Cardiac muscle cell (in vitro differentiated cells and primary cell): ENCODE measurements at regions not wholly inside any gene's neighbourhood (a gene's known extent, or its start where the extent isn't known, plus 50 kb on each side); places are given as distances from the start of the nearest gene placed in this dataset.

Experiments used
- DNase-seq, 2 donors: peaks; one replicate each; pipeline versions ENCODE4 v3.0.0 to v3.0.0-alpha.2; 2010 to 2017; ENCODE audit warnings: low read depth in 1 of 2, low spot score in 1 of 2
- H3K27ac ChIP-seq: fragments of 200-600 bp; sonication (generic); 2 replicates; pipeline ENCODE4 v1.5.1; 2016
- H3K27me3 ChIP-seq: fragments of 200-600 bp; sonication (generic); 2 replicates; pipeline ENCODE4 v1.6.0; 2016; ENCODE audit warnings: control low read depth
- H3K36me3 ChIP-seq: fragments of 200-600 bp; sonication (generic); 2 replicates; pipeline ENCODE4 v1.5.1; 2016; ENCODE audit warnings: control low read depth
- H3K4me1 ChIP-seq: fragments of 200-600 bp; sonication (generic); 2 replicates; pipeline ENCODE4 v1.8.1; 2017; ENCODE audit warnings: low read depth, mild to moderate bottlenecking, mixed run types
- H3K4me3 ChIP-seq: fragments of 200-600 bp; sonication (generic); 2 replicates; pipeline ENCODE4 v1.5.1; 2016; ENCODE audit warnings: mild to moderate bottlenecking
- H3K9me3 ChIP-seq: fragments of 200-600 bp; sonication (generic); 2 replicates; pipeline ENCODE4 v1.5.1; 2017; ENCODE audit warnings: low read depth, mild to moderate bottlenecking, control low read depth
- TF ChIP-seq, protein P1 (sequence below): IDR thresholded peaks from 2 replicates; pipeline ENCODE4 v1.5.1; 2012; ENCODE audit warnings: low read depth, mild to moderate bottlenecking, low read length

- Histone ChIP-seq H3K36me3 (no peaks in the 10 kb centered on the region), H3K27ac (no peak overlapping the region), H3K9me3 (no peaks in the 10 kb centered on the region), H3K4me1 (no peaks in the 10 kb centered on the region), H3K27me3 (no peaks in the 10 kb centered on the region), H3K4me3 (no peak overlapping the region)
- peak in 1 of 2 donors; percentile 16 for DNase-seq
- TF ChIP-seq, protein P1, sequence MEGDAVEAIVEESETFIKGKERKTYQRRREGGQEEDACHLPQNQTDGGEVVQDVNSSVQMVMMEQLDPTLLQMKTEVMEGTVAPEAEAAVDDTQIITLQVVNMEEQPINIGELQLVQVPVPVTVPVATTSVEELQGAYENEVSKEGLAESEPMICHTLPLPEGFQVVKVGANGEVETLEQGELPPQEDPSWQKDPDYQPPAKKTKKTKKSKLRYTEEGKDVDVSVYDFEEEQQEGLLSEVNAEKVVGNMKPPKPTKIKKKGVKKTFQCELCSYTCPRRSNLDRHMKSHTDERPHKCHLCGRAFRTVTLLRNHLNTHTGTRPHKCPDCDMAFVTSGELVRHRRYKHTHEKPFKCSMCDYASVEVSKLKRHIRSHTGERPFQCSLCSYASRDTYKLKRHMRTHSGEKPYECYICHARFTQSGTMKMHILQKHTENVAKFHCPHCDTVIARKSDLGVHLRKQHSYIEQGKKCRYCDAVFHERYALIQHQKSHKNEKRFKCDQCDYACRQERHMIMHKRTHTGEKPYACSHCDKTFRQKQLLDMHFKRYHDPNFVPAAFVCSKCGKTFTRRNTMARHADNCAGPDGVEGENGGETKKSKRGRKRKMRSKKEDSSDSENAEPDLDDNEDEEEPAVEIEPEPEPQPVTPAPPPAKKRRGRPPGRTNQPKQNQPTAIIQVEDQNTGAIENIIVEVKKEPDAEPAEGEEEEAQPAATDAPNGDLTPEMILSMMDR = no peak
Measured at GRCh38 chr15:69807721-69808120, 290.0 kb downstream of the TLE3 start.

DNA sequence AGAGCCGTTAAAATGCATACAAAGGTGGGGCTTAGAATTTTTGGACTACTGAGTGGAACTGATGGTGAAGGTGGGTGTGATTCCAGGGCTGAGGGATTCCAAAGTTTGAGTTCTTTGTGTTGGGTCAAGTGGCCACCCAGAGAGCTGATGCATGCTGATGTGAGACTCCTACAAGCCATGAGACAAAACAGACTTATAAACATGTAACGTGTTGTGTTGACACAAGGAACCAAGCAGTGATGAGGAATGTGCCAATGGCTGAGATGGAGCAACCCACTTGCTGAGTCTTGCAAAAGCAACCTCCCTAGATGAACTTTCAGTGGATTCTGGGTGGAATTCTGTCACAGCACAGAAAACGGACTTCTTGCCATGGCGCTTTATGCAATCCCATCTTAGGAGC is 289.0 kb downstream of the TLE3 start:
- TF ChIP-seq, protein P1 = no peak

DNA sequence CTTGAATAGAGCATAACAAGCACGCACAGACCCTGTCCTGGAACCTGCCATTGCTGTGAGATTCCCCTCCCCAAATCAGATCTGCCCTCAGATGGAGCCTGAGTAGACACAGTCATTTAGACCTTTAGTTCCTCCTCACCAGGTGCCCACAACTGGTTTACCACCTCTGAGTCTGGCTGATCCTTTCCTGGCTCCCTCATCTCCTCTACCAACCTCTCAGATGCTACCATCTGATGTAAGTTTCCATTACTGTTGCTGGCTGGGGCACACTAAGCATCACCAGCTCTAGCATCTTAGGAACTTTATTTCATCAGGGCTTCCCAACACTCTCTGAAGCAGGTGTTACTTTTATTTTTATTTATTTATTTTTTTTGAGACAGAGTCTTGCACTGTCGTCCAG is 288.3 kb downstream of the TLE3 start:
- TF ChIP-seq, protein P1 = no peak
- Histone ChIP-seq H3K4me3 (no peak overlapping the region), H3K9me3 (no peaks in the 10 kb centered on the region), H3K27me3 (no peaks in the 10 kb centered on the region), H3K4me1 (no peaks in the 10 kb centered on the region), H3K27ac (no peak overlapping the region), H3K36me3 (no peaks in the 10 kb centered on the region)
- no peak for DNase-seq

More for the DNA sequence above, 289.0 kb downstream of the TLE3 start:
- Histone ChIP-seq H3K27me3 (no peaks in the 10 kb centered on the region), H3K9me3 (no peaks in the 10 kb centered on the region), H3K27ac (no peak overlapping the region), H3K4me1 (no peaks in the 10 kb centered on the region), H3K4me3 (no peak overlapping the region), H3K36me3 (no peaks in the 10 kb centered on the region)
- peak in 1 of 2 donors; percentile 47 for DNase-seq

DNA sequence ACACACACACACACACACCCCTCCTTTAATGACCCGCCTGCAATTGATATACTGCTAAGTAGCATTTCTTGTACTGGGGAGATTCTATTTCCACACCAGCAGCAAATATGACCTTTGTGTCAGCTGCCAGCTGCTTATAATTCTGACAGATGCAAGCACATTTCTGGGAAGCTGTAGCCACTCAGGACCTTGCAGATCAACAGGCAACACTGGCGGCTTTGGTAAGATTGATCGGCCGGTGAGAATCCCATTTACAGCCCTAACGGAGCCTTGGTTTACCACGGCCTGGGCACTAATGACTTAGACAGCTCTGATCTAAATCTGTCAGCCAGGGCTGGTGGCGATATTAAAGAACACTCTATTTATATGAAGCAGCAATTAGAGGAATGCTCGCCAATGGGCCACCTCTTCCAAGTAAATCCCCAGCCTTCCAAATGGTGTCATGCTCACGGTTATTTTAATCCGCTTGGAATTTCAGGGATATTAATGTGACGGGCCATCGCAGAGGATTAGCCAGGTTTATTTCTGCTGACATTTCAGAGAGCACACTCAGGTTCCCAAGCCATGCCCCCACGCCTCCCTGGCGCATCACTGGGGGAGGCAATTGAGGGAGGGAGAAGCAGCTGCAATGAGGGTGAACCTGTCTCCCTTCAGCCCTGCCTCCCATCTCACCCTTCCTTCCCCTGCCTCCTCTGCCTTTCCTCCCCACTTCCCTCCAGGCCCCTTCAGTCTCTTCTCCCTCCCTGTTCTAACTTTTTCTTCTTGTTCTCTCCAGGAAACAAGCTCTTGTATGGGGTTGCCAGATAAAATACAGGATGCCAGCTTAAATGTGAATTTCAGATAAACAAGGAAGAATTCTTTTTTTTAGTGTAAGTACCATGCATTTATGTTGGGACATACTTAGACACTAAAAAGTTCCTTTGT is 287.0 kb downstream of the TLE3 start:
- Histone ChIP-seq H3K36me3 (no peaks in the 10 kb centered on the region), H3K4me3 (no peak overlapping the region), H3K9me3 (no peaks in the 10 kb centered on the region), H3K4me1 (no peaks in the 10 kb centered on the region), H3K27ac (no peak overlapping the region), H3K27me3 (no peaks in the 10 kb centered on the region)
- DNase-seq = no peak
- TF ChIP-seq, protein P1 = no peak

DNA sequence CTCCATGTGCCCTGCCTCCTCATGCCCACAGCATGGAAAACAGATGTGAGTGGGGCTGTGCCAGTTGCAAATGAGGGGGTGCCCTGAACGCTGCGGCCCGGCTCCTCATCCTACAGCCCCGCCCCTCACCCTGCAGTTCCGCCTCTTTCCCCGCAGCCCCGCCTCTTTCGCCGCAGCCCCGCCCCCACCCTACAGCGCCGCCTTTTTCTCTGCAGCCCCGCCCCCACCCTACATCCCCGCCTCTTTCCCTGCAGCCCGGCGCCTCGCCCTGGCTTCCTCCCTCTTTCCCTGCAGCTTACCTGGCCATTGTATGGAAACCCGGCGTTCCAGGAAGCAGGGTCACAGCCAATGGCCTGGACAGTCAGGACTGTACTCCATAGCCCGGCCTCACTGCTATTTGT is 284.9 kb downstream of the TLE3 start:
- no peak overlapping the region for H3K27ac ChIP-seq
- no peaks in the 10 kb centered on the region for H3K4me1 ChIP-seq
- TF ChIP-seq, protein P1 = no peak
- no peak overlapping the region for H3K4me3 ChIP-seq
- DNase-seq = no peak
- no peaks in the 10 kb centered on the region for H3K27me3 ChIP-seq
- H3K36me3 ChIP-seq = no peaks in the 10 kb centered on the region
- H3K9me3 ChIP-seq = no peaks in the 10 kb centered on the region
